RKO (cell line): ENCODE measurements at regions not wholly inside any gene's neighbourhood (a gene's known extent, or its start where the extent isn't known, plus 50 kb on each side); places are given as distances from the start of the nearest gene placed in this dataset.
"Not testable (repeated sequence)": the region's sequence is repeated elsewhere in the genome, so short reads cannot be mapped to it uniquely, and the experiment has no call there.

Experiments
- DNase-seq: peaks from one replicate; pipeline ENCODE4 v3.0.0-alpha.2; 2016; ENCODE audit warnings: low spot score

DNA sequence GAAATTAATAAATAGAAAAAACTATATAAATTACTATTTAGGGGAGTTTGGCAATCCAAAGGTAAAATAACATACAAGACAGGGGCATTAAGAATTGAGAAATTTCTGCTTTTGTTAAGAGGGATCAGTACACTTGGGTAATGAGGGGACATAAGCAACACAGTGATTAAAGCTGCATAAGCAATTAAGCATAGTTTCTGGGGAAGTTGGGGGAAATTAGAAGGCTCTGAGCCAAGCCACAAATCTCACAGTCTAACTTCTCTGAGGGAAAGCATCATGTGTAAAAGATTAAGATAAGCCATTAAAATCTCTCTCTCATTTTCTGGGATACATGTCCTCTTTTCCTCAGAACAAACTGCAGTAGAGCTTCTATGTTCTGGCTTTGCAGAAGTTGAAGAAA, 533.9 kb upstream of the LRFN5 start:
- no peak for DNase-seq

DNA sequence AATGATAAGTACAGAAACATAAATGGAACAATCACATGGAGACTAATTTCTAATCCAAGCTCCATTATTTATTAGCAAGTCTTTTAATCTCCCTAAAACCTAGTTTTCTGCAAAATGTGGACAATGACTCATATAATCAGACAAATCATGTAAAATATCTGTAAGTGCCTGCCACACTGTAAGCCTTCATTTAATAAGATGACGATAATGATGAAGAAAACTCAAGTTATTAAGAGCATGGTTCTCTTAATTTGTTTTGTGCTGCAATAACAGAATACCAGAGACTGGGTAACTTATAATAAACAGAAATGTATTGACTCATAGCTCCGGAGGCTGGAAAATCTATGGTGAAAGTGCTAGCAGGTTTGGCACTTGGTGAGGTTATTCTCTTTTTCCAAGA, 535.3 kb upstream of the LRFN5 start:
- no peak for DNase-seq

DNA sequence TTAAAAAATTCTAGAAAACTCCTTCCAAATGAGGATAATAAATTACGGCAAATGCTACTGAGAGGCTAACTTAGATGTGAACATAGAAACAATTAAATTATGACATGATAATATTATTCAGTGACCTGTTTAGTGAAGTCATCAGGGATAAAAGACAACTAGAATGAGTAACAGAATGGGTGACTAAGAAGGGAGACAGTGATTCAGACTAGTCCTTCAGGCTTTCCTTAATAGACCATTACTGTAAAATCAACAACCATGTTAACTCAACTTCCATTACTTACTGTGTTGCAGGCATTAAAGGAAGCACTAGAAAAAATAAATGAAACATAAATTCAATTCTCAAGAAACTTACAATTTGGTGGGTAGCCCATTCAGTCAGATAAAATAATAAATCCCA, 543.9 kb upstream of the LRFN5 start:
- peak; percentile 80 for DNase-seq

DNA sequence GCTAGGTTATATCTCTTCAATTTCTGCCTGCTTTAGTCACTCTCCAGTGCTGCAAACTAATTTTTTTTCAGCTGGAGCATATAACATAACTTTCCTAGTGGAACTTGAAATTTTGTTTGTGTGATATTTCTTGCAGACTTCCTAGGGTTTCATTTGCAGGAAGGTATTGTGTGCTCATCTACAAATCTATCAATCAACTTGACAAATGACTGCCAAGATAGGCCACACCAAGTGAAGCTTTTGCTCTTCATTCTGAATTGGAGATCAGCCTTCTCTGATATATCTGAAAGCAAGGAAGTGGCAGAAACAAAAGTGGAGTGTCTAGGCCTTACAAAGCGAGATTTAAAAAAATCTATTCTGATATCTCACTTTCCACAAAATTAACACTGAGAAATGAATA, 551.1 kb upstream of the LRFN5 start:
- no peak for DNase-seq

DNA sequence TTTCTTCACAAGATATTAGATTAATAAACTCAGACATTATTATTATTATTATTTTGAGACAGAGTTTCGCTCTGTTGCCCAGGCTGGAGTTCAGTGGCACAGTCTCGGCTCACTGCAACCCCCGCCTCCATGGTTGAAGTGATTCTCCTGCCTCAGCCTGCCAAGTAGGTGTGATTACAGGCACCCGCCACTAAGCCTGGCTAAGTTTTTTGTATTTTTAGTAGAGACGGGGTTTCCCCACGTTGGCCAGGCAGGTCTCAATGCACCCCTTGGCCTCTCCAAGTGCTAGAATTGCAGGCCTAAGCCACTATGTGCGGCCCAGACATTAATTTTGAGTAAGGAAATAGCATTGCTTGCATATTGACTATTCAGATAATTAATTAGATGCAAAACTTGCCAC, 554.9 kb upstream of the LRFN5 start:
- DNase-seq, result no peak

DNA sequence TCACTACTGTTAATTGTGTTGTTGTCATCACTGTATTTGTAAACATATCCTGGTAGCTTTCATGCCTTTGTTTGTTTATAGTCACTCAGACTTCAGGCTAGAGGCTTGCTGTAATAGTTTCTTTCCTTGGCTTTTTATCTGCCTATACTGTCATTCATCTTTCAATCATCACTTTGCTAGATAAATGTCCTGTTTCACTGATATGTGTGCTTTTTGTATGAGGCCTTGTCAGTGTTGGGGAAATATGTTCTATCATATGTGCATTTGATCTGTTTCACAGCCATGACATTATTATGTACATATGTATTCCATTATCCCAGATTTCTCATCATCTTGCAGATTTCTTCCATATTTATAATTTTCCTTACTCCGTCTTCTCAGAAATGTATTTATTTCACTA, 558.9 kb upstream of the LRFN5 start:
- DNase-seq, result no peak

DNA sequence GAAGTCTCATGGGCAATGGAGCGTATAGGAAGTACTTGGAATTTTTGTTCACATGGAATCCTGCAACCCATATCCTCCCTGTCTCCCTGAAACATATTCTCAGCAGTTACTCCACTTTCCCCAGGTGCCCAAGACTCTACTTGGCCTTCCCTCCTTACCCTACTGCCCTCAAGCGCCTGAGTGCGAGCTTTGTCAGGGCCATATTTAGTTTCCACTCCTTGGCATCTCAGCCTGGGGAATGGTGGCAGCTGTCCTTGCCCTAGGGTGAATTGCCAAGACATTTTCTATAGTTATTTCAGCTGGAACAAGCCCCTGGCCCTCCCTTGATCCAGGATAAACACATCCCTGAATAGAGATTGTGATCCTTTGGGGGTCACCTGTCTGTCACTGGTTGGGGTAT, 569.3 kb upstream of the LRFN5 start:
- no peak for DNase-seq

DNA sequence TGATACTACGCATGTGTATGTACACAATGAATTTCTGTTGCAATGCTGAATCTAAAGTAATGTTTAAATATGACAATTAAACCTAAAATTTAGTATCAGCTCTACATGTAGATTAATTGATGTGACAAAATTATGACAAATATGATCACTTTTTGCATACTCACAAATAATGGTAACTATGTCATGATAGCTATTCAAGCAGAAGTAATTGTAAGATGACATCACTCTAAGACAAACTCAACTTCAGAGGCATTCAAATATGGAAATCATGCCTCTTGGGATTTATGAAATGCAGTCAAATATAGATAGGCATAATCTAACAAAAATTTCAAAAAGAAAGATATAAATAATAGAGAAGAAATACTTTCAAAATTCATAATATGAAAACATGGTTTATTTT, 571.7 kb upstream of the LRFN5 start:
- DNase-seq, result no peak

DNA sequence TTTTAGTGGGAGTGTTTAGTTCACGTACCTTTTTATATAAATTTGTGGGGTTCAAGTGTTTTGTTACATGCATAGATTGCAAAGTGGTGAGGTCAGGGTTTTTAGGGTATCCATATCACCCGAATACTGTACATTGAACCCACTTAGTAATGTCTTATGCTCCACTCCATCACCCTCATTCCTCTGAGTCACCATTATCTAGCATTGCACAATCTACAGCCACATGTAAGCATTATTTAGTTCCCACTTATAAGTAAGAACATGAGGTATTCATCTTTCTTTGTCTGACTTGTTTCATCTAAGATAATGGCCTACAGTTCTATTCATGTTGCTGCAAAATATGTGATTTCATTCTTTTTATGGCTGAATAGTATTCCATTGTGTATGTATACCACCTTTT, 583.7 kb upstream of the LRFN5 start:
- peak; percentile 16 for DNase-seq

DNA sequence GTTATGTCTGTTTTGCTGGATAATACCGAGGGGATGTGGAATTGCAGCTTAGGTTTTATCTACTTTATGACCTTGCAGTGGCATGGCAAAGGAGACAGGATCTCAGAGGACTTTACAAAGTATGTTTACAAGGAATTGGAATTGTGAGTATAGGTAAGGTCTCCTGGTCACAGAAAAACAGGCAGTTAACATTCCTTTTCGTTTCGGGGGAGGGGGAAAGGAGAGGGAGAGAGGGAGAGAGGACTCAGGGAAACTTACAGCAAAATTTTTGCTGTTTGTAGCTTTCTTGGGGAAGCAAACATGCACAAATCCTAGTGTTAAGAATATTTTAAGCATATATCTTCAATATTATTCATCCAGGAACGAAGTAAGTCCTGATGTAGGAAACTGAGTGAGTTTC, 590.5 kb upstream of the LRFN5 start:
- DNase-seq, result no peak

DNA sequence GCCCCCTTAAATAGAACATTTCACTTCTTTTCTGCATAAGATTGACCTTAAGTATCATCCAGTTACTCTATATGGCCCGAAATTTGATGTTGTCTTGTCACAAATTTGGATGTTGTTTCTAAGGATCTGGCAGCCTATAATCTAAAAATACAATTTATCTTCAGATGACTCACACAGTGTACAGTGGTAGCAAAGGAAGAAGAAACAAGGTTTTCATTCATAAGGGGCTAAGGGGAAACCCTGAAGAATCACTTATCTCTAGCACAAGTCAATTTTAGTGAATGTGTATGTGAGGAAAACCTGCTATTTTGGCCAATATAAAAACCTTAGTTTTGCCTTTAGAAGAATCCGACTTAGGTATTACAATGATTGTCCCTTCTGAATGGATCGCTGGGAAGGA, 606.3 kb upstream of the LRFN5 start:
- DNase-seq, result no peak

DNA sequence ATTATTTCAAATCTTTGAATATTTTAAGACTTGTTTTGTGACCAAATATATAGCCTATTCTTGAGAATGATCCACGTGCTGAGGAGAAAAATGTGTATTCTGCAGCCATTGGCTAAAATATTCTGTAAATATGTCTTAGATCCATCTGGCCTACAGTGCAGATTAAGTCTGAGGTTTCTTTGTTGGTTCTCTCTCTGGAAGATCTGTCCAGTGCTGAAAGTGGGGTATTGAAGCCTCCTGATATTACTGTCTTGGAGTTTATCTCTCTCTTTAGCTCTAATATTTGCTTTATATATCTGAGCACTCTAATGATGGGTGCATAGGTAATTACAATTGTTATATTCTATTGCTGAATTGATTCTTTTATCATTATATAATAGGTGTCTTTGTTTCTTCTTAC, 617.4 kb upstream of the LRFN5 start:
- peak; percentile 25 for DNase-seq

DNA sequence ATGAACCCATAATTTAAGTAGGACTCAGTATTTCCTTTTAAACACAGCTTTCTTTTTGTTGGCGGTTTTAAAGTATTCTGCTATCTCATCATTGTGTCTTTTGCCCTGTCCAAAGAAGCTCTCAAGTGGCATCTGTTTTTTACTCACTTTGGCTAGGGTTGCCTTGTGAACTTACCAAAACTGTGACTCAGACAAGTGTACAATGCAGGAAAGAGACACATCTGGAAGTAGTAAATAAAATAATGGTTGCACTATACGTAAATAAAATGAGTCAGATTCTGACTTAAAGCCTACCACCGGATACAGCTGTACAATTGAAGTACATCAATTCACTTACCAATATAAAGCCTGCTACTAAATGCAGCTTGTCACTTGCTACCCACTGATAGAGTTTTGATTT, 619.2 kb upstream of the LRFN5 start:
- DNase-seq, result no peak

DNA sequence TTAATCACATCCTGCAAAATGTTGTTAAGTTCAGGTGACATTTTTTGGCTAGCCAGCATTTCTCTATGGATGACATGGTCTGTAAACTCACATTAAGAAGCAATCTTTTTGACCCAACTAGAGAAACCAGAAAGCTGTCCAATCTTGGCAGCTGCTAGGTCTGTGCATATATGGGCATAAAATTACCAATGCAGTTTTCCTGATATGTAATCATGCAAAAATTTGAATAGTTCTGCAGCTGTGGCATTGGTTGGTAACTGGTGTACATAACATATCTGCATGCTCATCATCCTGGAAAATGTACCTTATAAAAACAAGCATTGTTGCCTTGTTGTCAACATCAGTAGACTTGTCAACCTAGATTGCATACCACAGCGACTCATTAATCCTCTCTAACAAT, 620.0 kb upstream of the LRFN5 start:
- DNase-seq, result no peak

DNA sequence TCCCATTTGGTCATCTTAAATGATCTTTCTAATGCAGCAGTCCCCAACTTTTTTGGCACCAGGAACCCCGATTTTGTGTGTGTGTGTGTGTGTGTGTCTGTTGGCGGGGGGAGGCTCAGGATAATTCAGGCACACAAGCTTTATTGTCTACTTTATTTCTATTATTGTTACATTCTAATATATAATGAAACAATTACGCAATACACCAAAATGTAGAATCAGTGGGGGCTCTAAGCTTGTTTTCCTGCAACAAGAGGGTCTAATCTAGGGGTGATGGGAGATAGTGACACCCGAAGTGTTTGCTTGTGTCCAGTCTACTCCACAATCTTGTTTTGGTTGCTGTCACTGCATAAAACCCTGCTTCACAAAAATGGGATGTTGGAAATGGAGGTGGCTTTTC, 621.1 kb upstream of the LRFN5 start:
- no peak for DNase-seq

DNA sequence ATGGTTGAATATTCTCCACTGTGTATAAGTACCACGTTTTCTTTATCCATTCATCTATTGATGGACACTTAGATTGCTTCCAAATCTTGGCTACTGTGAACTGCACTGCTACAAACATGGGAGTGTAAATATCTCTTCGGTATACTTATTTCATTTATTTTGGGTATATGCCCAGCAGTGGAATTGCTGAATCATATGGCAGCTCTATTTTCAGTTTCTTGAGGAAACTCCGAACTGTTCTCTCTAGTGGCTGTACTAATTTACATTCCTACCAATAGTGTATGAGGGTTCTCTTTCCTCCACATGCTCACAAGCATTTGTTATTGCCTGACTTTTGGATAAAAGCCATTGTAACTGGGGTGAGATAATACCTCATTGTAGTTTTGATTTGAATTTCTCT, 623.1 kb upstream of the LRFN5 start:
- no peak for DNase-seq

DNA sequence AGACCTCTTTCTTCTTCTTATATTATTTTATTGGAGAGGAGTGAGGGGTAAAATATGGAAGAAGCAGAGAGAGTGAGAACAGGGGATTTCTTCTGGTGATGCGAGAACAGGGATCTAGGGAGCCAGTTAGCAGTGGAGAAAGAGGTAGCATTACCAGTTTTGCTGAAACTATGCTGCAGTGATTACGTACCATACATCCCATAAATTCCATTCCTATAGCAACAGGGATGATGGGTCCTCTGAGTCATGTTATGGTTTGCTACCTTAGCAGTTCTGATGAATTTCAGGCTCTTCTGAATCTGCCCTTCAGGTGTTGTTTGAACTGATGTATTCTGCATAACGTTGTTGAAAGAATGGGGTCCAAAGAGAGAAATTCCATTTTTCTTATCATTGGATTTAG, 625.4 kb upstream of the LRFN5 start:
- peak; percentile 50 for DNase-seq

DNA sequence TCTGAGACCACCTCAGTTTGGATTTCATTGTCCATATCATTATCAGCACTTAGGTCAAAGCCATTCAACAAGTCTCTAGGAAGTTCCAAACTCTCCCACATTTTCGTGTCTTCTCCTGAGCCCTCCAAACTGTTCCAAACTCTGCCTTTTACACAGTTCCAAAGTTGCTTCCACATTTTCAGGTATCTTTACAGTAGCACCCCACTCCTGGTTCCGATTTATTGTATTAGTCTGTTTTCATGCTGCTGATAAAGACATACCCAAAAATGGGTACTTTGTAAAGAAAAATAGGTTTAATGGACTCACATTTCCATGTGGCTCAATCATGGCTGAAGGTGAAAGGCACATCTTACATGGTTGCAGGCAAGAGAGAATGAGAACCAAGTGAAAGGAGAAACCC, 646.4 kb upstream of the LRFN5 start:
- DNase-seq, result not testable (repeated sequence)

DNA sequence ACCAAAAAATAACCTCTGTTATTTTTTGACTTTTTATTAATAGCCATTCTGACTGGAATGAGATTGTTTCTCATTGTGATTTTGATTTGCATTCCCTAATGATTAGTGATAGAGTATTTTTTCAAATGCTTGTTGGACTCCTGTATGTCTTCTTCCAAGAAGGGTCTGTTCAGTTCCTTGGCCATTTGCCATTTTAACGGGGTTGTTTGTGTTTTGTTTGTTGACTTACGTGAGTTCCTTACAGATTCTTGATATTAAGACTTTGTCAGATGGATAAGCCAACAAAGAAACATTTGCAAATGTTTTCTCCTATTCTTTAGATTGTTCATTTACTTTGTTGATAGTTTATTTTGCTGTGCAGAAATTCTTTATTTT, 651.6 kb upstream of the LRFN5 start:
- DNase-seq, result no peak

DNA sequence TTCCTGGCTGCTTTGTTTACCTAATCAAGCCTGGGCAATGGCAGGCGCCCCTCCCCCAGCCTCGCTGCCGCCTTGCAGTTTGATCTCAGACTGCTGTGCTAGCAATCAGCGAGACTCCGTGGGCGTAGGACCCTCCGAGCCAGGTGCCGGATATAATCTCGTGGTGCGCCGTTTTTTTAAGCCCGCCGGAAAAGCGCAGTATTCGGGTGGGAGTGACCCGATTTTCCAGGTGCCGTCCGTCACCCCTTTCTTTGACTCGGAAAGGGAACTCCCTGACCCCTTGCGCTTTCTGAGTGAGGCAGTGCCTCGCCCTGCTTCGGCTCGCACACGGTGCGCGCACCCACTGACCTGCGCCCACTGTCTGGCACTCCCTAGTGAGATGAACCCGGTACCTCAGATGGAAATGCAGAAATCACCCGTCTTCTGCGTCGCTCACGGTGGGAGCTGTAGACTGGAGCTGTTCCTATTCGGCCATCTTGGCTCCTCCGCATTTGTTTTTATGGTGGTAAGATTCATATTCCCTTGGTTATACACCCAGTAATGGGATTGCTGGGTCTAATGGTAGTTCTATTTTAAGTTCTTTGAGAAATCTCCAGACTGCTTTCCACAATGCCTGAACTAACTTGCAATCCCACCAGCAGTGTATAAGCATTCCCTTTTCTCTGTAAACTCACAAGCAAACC, 652.1 kb upstream of the LRFN5 start:
- DNase-seq, result not testable (repeated sequence)

DNA sequence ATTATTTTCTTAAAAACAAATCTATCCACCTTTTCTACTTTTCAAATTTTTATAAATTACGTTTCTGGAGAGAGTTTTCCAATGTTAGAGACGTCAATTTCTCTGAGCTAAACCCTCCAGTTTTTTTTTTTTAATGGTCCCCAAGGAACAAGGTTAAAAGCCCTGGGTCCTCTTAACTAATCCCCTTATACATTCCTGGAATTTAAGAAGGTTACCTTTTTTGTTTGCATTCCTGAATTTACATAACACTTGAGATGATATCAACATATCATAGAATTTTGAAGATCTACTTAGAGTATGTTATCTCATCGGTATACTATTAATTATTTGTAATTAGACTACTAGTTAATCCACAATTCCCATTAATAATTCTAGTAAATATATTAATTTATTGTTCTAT, 662.2 kb upstream of the LRFN5 start:
- no peak for DNase-seq

DNA sequence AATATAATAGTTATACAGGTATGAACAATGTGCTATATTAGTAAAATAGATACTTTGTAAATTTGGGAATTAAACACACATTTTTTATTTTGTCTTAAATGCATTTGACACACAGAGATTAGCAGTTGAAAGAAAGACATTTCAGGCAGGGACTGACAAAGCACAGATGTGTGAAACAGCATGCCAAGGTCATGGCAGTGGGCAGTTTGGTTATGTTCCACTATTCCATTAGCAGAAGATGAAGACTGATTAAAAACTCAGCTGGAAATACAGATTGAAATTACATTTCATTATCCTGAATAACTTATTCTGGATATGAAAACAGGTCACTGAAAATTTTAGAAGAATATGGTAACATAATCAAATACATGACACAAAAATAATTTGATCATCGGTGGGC, 669.8 kb upstream of the LRFN5 start:
- no peak for DNase-seq

DNA sequence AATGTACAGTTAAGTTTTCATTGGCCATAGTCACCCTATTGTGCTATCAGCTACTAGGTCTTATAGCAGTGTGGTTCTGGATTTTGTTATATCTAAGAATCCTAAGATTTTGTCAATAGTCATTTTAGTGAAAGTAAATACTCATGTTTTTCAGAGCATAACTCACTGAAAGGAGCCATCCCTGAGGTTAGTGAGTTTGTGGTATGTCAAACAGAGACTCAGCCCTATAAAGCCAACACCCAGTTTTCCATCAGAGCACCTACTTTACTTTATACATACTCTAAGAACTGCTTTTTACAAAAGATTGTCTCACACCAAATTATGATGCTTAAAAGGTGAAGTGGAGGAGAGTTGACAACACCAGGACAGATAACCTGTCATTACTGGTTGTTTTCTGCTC, 686.3 kb upstream of the LRFN5 start:
- no peak for DNase-seq

DNA sequence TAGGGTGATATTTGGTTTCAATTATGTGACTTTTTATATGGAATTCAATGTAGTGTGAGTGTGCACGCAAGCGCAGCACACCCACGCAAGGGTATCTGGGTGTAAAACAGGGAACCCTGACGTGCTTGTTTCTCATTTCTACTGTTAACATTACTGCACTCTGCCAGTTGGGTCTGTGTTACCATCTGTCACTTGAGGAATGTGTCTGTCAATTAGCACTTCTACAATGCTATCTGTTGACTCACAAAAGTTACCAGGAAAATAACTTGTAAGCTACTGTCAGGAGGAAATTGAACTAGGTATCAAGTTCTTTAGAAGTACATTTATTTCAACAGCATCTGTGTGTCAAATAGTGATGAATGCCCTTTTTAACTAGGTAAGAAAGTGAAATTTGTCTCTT, 695.5 kb upstream of the LRFN5 start:
- no peak for DNase-seq

DNA sequence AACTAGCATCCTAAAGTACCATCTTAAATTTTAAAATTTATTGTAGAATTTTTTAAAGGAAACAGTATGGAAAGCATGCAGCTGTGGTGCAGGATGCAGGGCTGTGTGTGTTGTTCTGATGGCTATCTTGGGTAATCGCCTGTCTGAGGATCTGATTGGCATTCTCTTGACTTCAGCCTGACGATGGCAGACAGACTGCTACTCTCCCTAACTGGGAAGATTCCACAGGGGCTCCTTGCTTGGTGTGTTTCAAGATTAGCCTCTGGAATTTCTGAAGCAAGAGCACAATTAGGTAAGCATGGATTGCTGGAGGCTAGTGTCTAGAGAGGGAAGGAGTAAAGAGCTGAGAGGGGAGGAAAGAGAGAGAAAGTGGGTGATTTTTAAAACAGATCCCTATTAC, 696.8 kb upstream of the LRFN5 start:
- no peak for DNase-seq
